IMR-90 (cell line): ENCODE measurements at regions not wholly inside any gene's neighbourhood (a gene's known extent, or its start where the extent isn't known, plus 50 kb on each side); places are given as distances from the start of the nearest gene placed in this dataset.

Experiments
- ATAC-seq: fragments of 200-7000 bp; cut with Tn5 transposase; 2 replicates; pipeline ENCODE4 v1.9.1; 2020; ENCODE audit warnings: low read depth, mild to moderate bottlenecking, moderate library complexity
- BruUV-seq: library from RNA; stranded (reverse); fragments of 400-500 nt; replicated peaks from 2 replicates; lab custom pipeline; 2021; lab: Mats Ljungman, UMichigan
- CTCF ChIA-PET: fragments of 300-600 bp; formaldehyde crosslinking; extraction: SDS; loops from one replicate; lab custom pipeline; 2021; ENCODE audit warnings: antibody characterized with exemption; lab: Yijun Ruan, JAX
- POLR2A ChIA-PET: fragments of 300-600 bp; sonication (Branson Sonifier 250); formaldehyde crosslinking; loops from one replicate; lab custom pipeline; 2022; ENCODE audit warnings: antibody characterized with exemption; ENCODE audit not compliant: unreplicated experiment; lab: Charles Lee
- DNase-seq: peaks from one replicate; pipeline ENCODE4 v3.0.0; 2013
- H2AFZ ChIP-seq: replicated peaks from 2 replicates; pipeline ENCODE3; 2013; ENCODE audit warnings: low read length, mild to moderate bottlenecking; ENCODE audit not compliant: poor library complexity
- H2AK5ac ChIP-seq: 2 replicates; pipeline ENCODE4 v1.6.1; 2013; ENCODE audit warnings: low read depth, low read length, inconsistent platforms
- H2AK9ac ChIP-seq: replicated peaks from 2 replicates; pipeline ENCODE3; 2013; ENCODE audit warnings: mild to moderate bottlenecking, low read depth, low read length, moderate library complexity; ENCODE audit not compliant: poor library complexity
- H2BK120ac ChIP-seq: 2 replicates; pipeline ENCODE4 v1.6.1; 2013; ENCODE audit warnings: low read depth, low read length, inconsistent platforms
- H2BK15ac ChIP-seq: 3 replicates; pipeline ENCODE4 v1.6.1; 2013; ENCODE audit warnings: low read depth, low read length, inconsistent platforms
- H2BK20ac ChIP-seq: 2 replicates; pipeline ENCODE4 v1.6.1; 2013; ENCODE audit warnings: low read depth, mild to moderate bottlenecking, inconsistent platforms, low read length, moderate library complexity
- H2BK5ac ChIP-seq: 2 replicates; pipeline ENCODE4 v1.6.1; 2013; ENCODE audit warnings: mild to moderate bottlenecking, low read depth, low read length, inconsistent platforms; ENCODE audit not compliant: poor library complexity, severe bottlenecking
- H3K14ac ChIP-seq: replicated peaks from 2 replicates; pipeline ENCODE4 v1.6.1; 2013; ENCODE audit warnings: low read depth, low read length, inconsistent platforms
- H3K18ac ChIP-seq: 2 replicates; pipeline ENCODE4 v1.6.1; 2013; ENCODE audit warnings: low read depth, low read length, control low read depth
- H3K23ac ChIP-seq: 2 replicates; pipeline ENCODE4 v1.6.1; 2013; ENCODE audit warnings: low read depth, low read length, inconsistent platforms
- H3K27ac ChIP-seq: 2 replicates; pipeline ENCODE4 v1.5.1; 2013; ENCODE audit warnings: mild to moderate bottlenecking, control low read depth, low read length; ENCODE audit not compliant: insufficient read depth
- H3K27me3 ChIP-seq: 2 replicates; pipeline ENCODE4 v1.6.1; 2013; ENCODE audit warnings: low read length; ENCODE audit not compliant: control insufficient read depth, insufficient read depth
- H3K36me3 ChIP-seq: 2 replicates; pipeline ENCODE4 v1.6.1; 2013; ENCODE audit warnings: low read length, mixed read lengths; ENCODE audit not compliant: control insufficient read depth, insufficient read depth
- H3K4ac ChIP-seq: 2 replicates; pipeline ENCODE4 v1.6.1; 2013; ENCODE audit warnings: low read depth, low read length, inconsistent platforms
- H3K4me1 ChIP-seq: 2 replicates; pipeline ENCODE4 v1.6.1; 2013; ENCODE audit warnings: low read length, mixed read lengths; ENCODE audit not compliant: control insufficient read depth, insufficient read depth
- H3K4me2 ChIP-seq: 2 replicates; pipeline ENCODE4 v1.6.1; 2013; ENCODE audit warnings: low read depth, mild to moderate bottlenecking, control low read depth, low read length, moderate library complexity
- H3K4me3 ChIP-seq: 2 replicates; pipeline ENCODE4 v1.5.1; 2013; ENCODE audit warnings: low read depth, mild to moderate bottlenecking, control low read depth, low read length, moderate library complexity; ENCODE audit not compliant: insufficient read depth
- H3K56ac ChIP-seq: 2 replicates; pipeline ENCODE4 v1.6.1; 2013; ENCODE audit warnings: low read length, inconsistent platforms; ENCODE audit not compliant: insufficient read depth; ENCODE audit errors: extremely low read depth
- H3K79me1 ChIP-seq, 2 experiments: 2 replicates each; pipeline ENCODE4 v1.6.1; 2013; ENCODE audit warnings: low read length in 2 of 2, inconsistent platforms in 1 of 2, low read depth in 1 of 2
- H3K9ac ChIP-seq: 2 replicates; pipeline ENCODE4 v1.6.1; 2013; ENCODE audit warnings: low read depth, low read length, control low read depth
- H3K9me1 ChIP-seq: 2 replicates; pipeline ENCODE4 v1.6.1; 2013; ENCODE audit warnings: low read length, inconsistent platforms; ENCODE audit not compliant: insufficient read depth
- H3K9me3 ChIP-seq: 2 replicates; pipeline ENCODE4 v1.6.1; 2013; ENCODE audit warnings: low read length; ENCODE audit not compliant: control insufficient read depth, insufficient read depth
- H4K20me1 ChIP-seq: 2 replicates; pipeline ENCODE4 v1.6.1; 2013; ENCODE audit warnings: low read length, inconsistent platforms; ENCODE audit not compliant: insufficient read depth
- H4K5ac ChIP-seq: 2 replicates; pipeline ENCODE4 v1.6.1; 2013; ENCODE audit warnings: mild to moderate bottlenecking, low read depth, low read length, control low read depth
- H4K8ac ChIP-seq, 2 experiments: 2 replicates each; pipeline ENCODE4 v1.6.1; 2013; ENCODE audit warnings: low read depth in 2 of 2, low read length in 2 of 2, control low read depth in 1 of 2, inconsistent platforms in 1 of 2
- H4K91ac ChIP-seq: 2 replicates; pipeline ENCODE4 v1.6.1; 2013; ENCODE audit warnings: low read depth, low read length, inconsistent platforms; ENCODE audit not compliant: insufficient read depth
- BHLHE40 ChIP-seq: fragments of 150-350 bp; IDR thresholded peaks from 2 replicates; pipeline ENCODE4 v1.6.1; 2016; ENCODE audit warnings: mild to moderate bottlenecking, low read depth, low read length
- MAZ ChIP-seq: IDR thresholded peaks from 2 replicates; pipeline ENCODE4 v1.6.1; 2012; ENCODE audit warnings: low read depth, mild to moderate bottlenecking, low read length, improper control_type of control experiment, moderate library complexity, borderline replicate concordance
- NFE2L2 ChIP-seq: fragments of 150-350 bp; IDR thresholded peaks from 2 replicates; pipeline ENCODE4 v1.6.1; 2016; ENCODE audit warnings: low read depth, mild to moderate bottlenecking, low read length
- POLR2A ChIP-seq: IDR thresholded peaks from 2 replicates; pipeline ENCODE4 v1.6.1; 2012; ENCODE audit warnings: mild to moderate bottlenecking, low read depth, low read length
- RAD21 ChIP-seq: IDR thresholded peaks from 2 replicates; pipeline ENCODE4 v1.6.1; 2012; ENCODE audit warnings: low read length, improper control_type of control experiment
- RCOR1 ChIP-seq: IDR thresholded peaks from 2 replicates; pipeline ENCODE4 v1.6.1; 2012; ENCODE audit warnings: mild to moderate bottlenecking, low read length, improper control_type of control experiment; ENCODE audit not compliant: insufficient replicate concordance
- RFX5 ChIP-seq: IDR thresholded peaks from 2 replicates; pipeline ENCODE4 v1.8.0; 2012; ENCODE audit warnings: low read depth, mild to moderate bottlenecking, low read length, moderate library complexity
- SMC3 ChIP-seq: fragments of 150-350 bp; IDR thresholded peaks from 2 replicates; pipeline ENCODE4 v1.6.1; 2016; ENCODE audit warnings: low read depth, mild to moderate bottlenecking, antibody characterized with exemption, low read length, moderate library complexity
- WGBS, 2 experiments: methylation state at CpG; one replicate each; pipeline versions ENCODE4 v1.1.5 to v1.1.7; 2013; ENCODE audit warnings: missing lambda C conversion rate in 2 of 2; ENCODE audit not compliant: insufficient read length in 1 of 2; ENCODE audit errors: extremely low coverage in 2 of 2; 5-methylcytosine and 5-hydroxymethylcytosine counted together
- dilution Hi-C: fragments of 300-500 bp; cut with HindIII; formaldehyde crosslinking; loops from one replicate; pipeline ENCODE4 v1.14.3; 2018; ENCODE audit warnings: low sequenced_read_pairs; ENCODE audit not compliant: unreplicated experiment
- in situ Hi-C: fragments of 300-500 bp; cut with MboI; formaldehyde crosslinking; loops from 3 replicates; pipeline ENCODE4 v1.14.3; 2019; ENCODE audit warnings: low sequenced_read_pairs, inconsistent platforms, mixed read lengths
- intact Hi-C: fragments of 100-400 bp; cut with micrococcal nuclease; formaldehyde crosslinking; loops from 2 replicates; pipeline ENCODE4 v1.10.0; 2022
- TF ChIP-seq, protein P1 (sequence below): fragments of 150-350 bp; IDR thresholded peaks from 2 replicates; pipeline ENCODE4 v1.6.1; 2016; ENCODE audit warnings: low read depth, mild to moderate bottlenecking, low read length, moderate library complexity, borderline replicate concordance

DNA sequence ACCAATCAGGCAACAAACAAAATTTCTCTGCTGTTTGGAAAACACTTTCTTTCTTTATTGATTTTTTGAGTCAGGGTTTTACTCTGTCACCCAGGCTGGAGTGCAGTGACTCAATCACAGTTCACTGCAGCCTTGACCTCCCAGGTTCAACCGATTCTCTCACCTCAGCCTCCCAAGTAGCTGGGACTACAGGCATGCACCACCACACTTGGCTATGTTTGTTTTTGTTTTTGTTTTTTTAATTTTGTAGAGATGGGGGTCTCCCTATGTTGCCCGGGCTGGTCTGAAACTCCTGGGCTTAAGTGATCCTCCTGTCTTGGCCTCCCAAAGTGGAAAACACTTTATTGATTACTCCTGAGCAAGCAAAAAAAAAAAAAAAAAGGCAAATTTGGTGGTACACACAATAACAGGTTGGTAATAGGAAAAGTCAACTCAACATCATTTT lies 276.4 kb downstream of the SOX9 start:
- H2BK15ac ChIP-seq, result peak overlapping the region; percentile 86; the same call in 1 of the 3 replicates
- no peaks in the 10 kb centered on the region; the same call in 1 of the 2 replicates for H4K20me1 ChIP-seq
- H3K9ac ChIP-seq, result no peak overlapping the region
- POLR2A ChIA-PET, result no interaction called here
- H3K27ac ChIP-seq, result no peak overlapping the region
- H3K36me3 ChIP-seq, result no peaks in the 10 kb centered on the region
- ATAC-seq (no peak), DNase-seq (no peak)
- no peak overlapping the region for H2AFZ ChIP-seq
- no peak overlapping the region for H3K4me3 ChIP-seq
- CTCF ChIA-PET, result no interaction called here
- no TSS peak for BruUV-seq
- no CpG with 5 or more reads among the region's 2 CpGs for WGBS, 2 experiments
- no peak overlapping the region for H4K91ac ChIP-seq
- peak overlapping the region; percentile 38; the same call in 1 of the 2 replicates for H2BK120ac ChIP-seq
- peak overlapping the region; percentile 21; the same call in 1 of the 2 replicates for H3K14ac ChIP-seq
- H3K4ac ChIP-seq, result peak overlapping the region; percentile 53
- peaks cover 28% of the 10 kb centered on the region for H3K9me1 ChIP-seq
- dilution Hi-C loops, result no loop called here
- H3K4me2 ChIP-seq, result no peak overlapping the region
- H2BK5ac ChIP-seq, result no peak overlapping the region
- in situ Hi-C loops, result loop anchor here (25.0 kb wide), 1 partner anchor 815 kb away; no protein-coding TSS in a partner anchor
- peak overlapping the region; percentile 59; the same call in 1 of the 2 replicates for H2AK5ac ChIP-seq
- H3K18ac ChIP-seq, result no peak overlapping the region
- H3K27me3 ChIP-seq, result no peaks in the 10 kb centered on the region
- H3K23ac ChIP-seq, result no peak overlapping the region
- H3K56ac ChIP-seq, result no peak overlapping the region
- H2BK20ac ChIP-seq, result peak overlapping the region; percentile 79
- H4K5ac ChIP-seq, result no peak overlapping the region
- no peak overlapping the region for H4K8ac ChIP-seq
- H2AK9ac ChIP-seq, result no peak overlapping the region
- no peak for TF ChIP-seq NFE2L2
- TF ChIP-seq, protein P1, sequence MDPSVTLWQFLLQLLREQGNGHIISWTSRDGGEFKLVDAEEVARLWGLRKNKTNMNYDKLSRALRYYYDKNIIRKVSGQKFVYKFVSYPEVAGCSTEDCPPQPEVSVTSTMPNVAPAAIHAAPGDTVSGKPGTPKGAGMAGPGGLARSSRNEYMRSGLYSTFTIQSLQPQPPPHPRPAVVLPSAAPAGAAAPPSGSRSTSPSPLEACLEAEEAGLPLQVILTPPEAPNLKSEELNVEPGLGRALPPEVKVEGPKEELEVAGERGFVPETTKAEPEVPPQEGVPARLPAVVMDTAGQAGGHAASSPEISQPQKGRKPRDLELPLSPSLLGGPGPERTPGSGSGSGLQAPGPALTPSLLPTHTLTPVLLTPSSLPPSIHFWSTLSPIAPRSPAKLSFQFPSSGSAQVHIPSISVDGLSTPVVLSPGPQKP, result no peak
- TF ChIP-seq POLR2A, result no peak
- TF ChIP-seq SMC3, result no peak
- TF ChIP-seq MAZ, result no peak
- TF ChIP-seq BHLHE40, result no peak
- no peak for TF ChIP-seq RFX5
- no peak for TF ChIP-seq RCOR1
- TF ChIP-seq RAD21, result no peak
- intact Hi-C loops, result no loop called here
- peaks cover 0 to 51% of the 10 kb centered on the region in 2 experiments; a peak in 2 of 4 replicates for H3K79me1 ChIP-seq
- H3K9me3 ChIP-seq, result no peaks in the 10 kb centered on the region
- peaks cover 30% of the 10 kb centered on the region for H3K4me1 ChIP-seq
